ENCODE measurements at regions not wholly inside any gene's neighbourhood (a gene's known extent, or its start where the extent isn't known, plus 50 kb on each side); places are given as distances from the start of the nearest gene placed in this dataset.

DNA sequence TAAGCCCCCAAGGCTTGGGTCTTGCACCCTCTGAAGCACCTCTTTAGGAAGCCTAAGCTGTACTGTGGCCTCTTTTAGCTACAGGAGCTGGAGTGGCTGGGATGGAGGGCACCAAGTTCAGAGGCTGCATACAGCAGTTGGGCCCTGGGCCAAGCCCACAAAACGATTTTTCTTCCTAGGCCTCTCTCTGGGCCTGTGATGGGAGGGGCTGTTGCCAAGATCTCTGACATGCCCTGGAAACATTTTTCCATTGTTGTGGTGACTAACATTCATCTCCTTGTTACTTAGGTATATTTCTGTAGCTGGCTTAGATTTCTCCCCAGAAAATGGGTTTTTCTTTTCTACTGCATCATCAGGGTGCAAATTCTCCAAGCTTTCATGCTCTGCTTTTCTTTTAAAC lies 375.7 kb upstream of the NPSR1 start:
- no peak for TF ChIP-seq CTCF (IDR thresholded peaks at IDR 0.05; ENCODE audit: insufficient read depth, low read depth, low read length, missing control alignments)
- DNase-seq (ENCODE audit: low read depth), result no peak
- no peak overlapping the region for H3K4me3 ChIP-seq (ENCODE audit: low read length)

DNA sequence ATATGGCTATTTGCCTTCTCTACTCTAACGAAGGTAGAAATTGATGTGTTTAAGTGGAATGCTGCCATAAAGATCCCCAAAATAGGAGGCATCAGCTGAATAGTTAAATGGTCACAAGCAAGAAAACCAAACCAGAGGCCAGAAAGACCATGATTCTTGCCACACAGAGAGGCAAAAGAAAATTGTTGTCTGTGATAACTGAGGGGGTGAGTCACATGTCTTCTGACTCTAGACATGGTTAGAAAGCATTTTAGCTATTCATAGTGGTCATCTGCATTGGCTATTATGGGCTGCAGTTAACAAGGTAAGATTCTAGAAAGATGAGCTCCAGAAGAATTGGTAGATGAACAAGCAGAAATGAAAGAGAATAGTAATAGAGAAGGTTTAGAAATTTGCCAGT lies 361.4 kb upstream of the NPSR1 start:
- no peak for DNase-seq (ENCODE audit: low read depth)
- TF ChIP-seq CTCF (IDR thresholded peaks at IDR 0.05; ENCODE audit: insufficient read depth, low read depth, low read length, missing control alignments), result no peak
- H3K4me3 ChIP-seq (ENCODE audit: low read length), result no peak overlapping the region

GRCh38 chr7:34298492-34299013 lies 359.5 kb upstream of the NPSR1 start:
- no peak overlapping the region for H3K4me3 ChIP-seq (ENCODE audit: low read length)
- TF ChIP-seq CTCF (IDR thresholded peaks at IDR 0.05; ENCODE audit: insufficient read depth, low read depth, low read length, missing control alignments), result no peak
- no peak for DNase-seq (ENCODE audit: low read depth)

- no peak overlapping the region for H3K4me3 ChIP-seq (ENCODE audit: low read length)
- no peak for TF ChIP-seq CTCF (IDR thresholded peaks at IDR 0.05; ENCODE audit: insufficient read depth, low read depth, low read length, missing control alignments)
- no peak for DNase-seq (ENCODE audit: low read depth)
These were observed 359.0 kb upstream of the NPSR1 start for GRCh38 chr7:34299066-34299465.

GRCh38 chr7:34307540-34307939 lies 350.5 kb upstream of the NPSR1 start:
- TF ChIP-seq CTCF (IDR thresholded peaks at IDR 0.05; ENCODE audit: insufficient read depth, low read depth, low read length, missing control alignments), result no peak
- no peak for DNase-seq (ENCODE audit: low read depth)
- H3K4me3 ChIP-seq (ENCODE audit: low read length), result no peak overlapping the region

DNA sequence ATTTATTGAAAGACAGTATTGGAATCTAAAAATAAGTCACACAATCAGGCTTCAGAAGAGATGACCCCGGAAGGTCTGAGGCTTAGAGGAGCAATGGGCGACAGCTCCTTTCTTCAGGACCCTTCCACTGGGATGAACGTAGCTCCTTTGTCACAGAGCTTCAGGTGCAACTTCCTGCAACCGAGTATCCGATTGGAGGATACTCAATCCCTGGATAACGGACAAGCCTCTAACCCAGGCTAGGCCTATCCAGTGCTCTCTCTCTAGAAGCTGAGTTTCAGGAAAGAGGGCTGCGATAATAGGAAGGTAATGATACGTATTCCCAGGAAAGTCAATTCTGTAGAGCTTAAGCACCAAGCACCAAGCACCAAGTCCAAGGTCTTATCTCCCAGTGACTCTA lies 349.4 kb upstream of the NPSR1 start:
- H3K4me3 ChIP-seq (ENCODE audit: low read length), result no peak overlapping the region
- no peak for TF ChIP-seq CTCF (IDR thresholded peaks at IDR 0.05; ENCODE audit: insufficient read depth, low read depth, low read length, missing control alignments)
- DNase-seq (ENCODE audit: low read depth), result no peak

DNA sequence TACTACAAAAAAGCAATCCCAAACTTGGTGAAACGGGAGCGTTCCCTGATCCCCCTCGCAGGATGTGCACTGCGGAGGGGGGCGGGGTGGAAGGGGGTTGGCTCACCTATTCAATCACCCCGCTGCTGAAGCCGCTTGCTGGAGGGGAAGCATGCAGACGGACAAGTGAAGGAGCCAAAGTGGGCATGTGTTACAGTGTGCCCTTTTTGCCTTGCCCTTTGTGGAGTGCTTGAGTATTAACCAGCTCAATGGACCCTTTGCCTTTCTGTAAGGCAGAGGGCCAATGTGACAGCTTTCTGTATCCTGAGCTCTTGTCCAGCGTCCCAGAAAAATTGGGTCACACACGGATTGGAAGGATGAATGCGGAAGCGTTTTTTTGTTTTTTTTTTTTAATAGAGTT lies 348.9 kb upstream of the NPSR1 start:
- no peak overlapping the region for H3K4me3 ChIP-seq (ENCODE audit: low read length)
- no peak for TF ChIP-seq CTCF (IDR thresholded peaks at IDR 0.05; ENCODE audit: insufficient read depth, low read depth, low read length, missing control alignments)
- no peak for DNase-seq (ENCODE audit: low read depth)

Measured in epithelial cell of esophagus (primary cell).